ENCODE measurements at regions not wholly inside any gene's neighbourhood (a gene's known extent, or its start where the extent isn't known, plus 50 kb on each side); places are given as distances from the start of the nearest gene placed in this dataset.

DNA sequence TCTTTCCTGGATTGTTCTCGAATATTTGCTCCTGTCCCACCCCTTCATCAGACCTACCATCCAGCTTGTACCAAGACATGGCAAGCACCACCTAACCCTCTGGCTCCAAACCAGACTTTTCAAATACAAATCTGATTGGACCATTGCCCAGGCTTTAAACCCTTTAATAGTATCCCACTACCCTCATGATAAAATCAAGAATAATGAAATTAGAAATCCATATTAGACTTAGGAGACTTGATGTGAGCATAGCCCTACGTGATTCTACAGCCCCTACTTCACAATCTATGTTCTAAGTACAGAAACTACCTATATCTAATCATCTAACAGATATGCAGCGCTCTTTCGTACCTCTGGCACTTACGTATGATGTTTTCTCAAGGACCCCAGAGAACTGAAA, 375.2 kb upstream of the CPEB2 start:
- BruUV-seq (replicated peaks): no TSS peak

DNA sequence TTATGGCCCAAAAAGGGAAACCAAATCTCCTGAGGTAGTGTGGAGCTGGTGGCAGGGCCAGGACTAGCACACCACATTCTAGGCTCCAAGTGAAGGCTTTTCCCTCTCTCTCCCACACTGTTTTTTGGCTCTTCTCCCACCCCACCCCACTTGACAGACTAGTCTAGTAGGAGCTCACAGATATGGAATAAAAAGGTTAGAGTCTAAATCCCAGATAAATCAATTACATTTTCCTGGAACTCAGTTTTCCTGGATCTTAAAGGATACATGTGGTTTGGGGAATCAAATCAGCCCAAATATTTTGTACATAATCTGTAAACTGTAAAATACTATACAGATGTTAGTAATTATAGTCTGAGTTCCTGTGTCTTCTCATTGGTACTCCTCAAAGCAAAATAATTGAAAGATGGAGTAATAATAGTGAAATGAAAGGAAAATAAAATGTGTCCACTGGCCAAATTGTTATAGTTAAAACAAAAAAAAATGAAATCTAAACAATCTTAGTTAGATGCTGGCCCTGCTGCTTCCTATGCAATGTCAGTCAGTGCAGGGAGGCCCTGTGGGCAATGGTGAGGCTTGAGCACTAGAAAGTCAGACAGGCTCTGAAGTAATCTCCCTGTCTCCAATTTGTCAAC, 370.4 kb upstream of the CPEB2 start:
- ATAC-seq: no peak
- no TSS peak for BruUV-seq (replicated peaks)
- Histone ChIP-seq H3F3A (ENCODE audit: low read length, unreplicated experiment) (no peaks in the 10 kb centered on the region), H2AFZ (ENCODE audit: low read length) (no peak overlapping the region), H3K36me3 (ENCODE audit: low read depth, low read length) (no peaks in the 10 kb centered on the region), H3K9me2 (replicated peaks; ENCODE audit: low read length) (no peaks in the 10 kb centered on the region), H3K79me2 (ENCODE audit: low read length) (no peaks in the 10 kb centered on the region), H3K4me3 (ENCODE audit: low read length) (no peak overlapping the region), H3K9me3 (ENCODE audit: low read length) (no peaks in the 10 kb centered on the region), H4K20me1 (ENCODE audit: low read length) (no peaks in the 10 kb centered on the region), H3K9ac (ENCODE audit: low read length) (no peak overlapping the region), H3K27ac (ENCODE audit: low read length) (no peak overlapping the region), H3K4me2 (ENCODE audit: low read length) (no peak overlapping the region), H3K4me1 (ENCODE audit: insufficient read depth, low read length) (no peaks in the 10 kb centered on the region), H3K27me3 (ENCODE audit: low read length) (no peaks in the 10 kb centered on the region)
- TF ChIP-seq EZH2 (IDR thresholded peaks at IDR 0.05; ENCODE audit: low read length, unreplicated experiment) (no peak), EZH2phosphoT487 (IDR thresholded peaks at IDR 0.05; ENCODE audit: borderline replicate concordance, low read length) (no peak)
- TF ChIP-seq, protein P1, sequence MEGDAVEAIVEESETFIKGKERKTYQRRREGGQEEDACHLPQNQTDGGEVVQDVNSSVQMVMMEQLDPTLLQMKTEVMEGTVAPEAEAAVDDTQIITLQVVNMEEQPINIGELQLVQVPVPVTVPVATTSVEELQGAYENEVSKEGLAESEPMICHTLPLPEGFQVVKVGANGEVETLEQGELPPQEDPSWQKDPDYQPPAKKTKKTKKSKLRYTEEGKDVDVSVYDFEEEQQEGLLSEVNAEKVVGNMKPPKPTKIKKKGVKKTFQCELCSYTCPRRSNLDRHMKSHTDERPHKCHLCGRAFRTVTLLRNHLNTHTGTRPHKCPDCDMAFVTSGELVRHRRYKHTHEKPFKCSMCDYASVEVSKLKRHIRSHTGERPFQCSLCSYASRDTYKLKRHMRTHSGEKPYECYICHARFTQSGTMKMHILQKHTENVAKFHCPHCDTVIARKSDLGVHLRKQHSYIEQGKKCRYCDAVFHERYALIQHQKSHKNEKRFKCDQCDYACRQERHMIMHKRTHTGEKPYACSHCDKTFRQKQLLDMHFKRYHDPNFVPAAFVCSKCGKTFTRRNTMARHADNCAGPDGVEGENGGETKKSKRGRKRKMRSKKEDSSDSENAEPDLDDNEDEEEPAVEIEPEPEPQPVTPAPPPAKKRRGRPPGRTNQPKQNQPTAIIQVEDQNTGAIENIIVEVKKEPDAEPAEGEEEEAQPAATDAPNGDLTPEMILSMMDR (conservative IDR thresholded peaks at IDR 0.05; ENCODE audit: low read depth, low read length): no peak
- CTCF ChIA-PET: no interaction called here
- no peak for DNase-seq
- intact Hi-C loops (cut with micrococcal nuclease): no loop called here
- POLR2A ChIA-PET (ENCODE audit: unreplicated experiment): no interaction called here

More for the DNA sequence above, 375.2 kb upstream of the CPEB2 start:
- H3K4me1 ChIP-seq (ENCODE audit: insufficient read depth, low read length): no peaks in the 10 kb centered on the region
- H3K4me2 ChIP-seq (ENCODE audit: low read length): no peak overlapping the region
- no peaks in the 10 kb centered on the region for H3K36me3 ChIP-seq (ENCODE audit: low read depth, low read length)
- ATAC-seq (no peak), DNase-seq (no peak)
- H3F3A ChIP-seq (ENCODE audit: low read length, unreplicated experiment): no peaks in the 10 kb centered on the region
- no peaks in the 10 kb centered on the region for H3K9me3 ChIP-seq (ENCODE audit: low read length)
- H2AFZ ChIP-seq (ENCODE audit: low read length): no peak overlapping the region
- POLR2A ChIA-PET (ENCODE audit: unreplicated experiment): no interaction called here
- no peak overlapping the region for H3K4me3 ChIP-seq (ENCODE audit: low read length)
- no peak overlapping the region for H3K9ac ChIP-seq (ENCODE audit: low read length)
- intact Hi-C loops (cut with micrococcal nuclease): no loop called here
- H3K79me2 ChIP-seq (ENCODE audit: low read length): no peaks in the 10 kb centered on the region
- TF ChIP-seq EZH2 (IDR thresholded peaks at IDR 0.05; ENCODE audit: low read length, unreplicated experiment): no peak
- TF ChIP-seq EZH2phosphoT487 (IDR thresholded peaks at IDR 0.05; ENCODE audit: borderline replicate concordance, low read length): no peak
- TF ChIP-seq, protein P1 (conservative IDR thresholded peaks at IDR 0.05; ENCODE audit: low read depth, low read length): no peak
- H3K27me3 ChIP-seq (ENCODE audit: low read length): no peaks in the 10 kb centered on the region
- H3K27ac ChIP-seq (ENCODE audit: low read length): no peak overlapping the region
- H3K9me2 ChIP-seq (replicated peaks; ENCODE audit: low read length): no peaks in the 10 kb centered on the region
- H4K20me1 ChIP-seq (ENCODE audit: low read length): no peaks in the 10 kb centered on the region
- CTCF ChIA-PET: no interaction called here

DNA sequence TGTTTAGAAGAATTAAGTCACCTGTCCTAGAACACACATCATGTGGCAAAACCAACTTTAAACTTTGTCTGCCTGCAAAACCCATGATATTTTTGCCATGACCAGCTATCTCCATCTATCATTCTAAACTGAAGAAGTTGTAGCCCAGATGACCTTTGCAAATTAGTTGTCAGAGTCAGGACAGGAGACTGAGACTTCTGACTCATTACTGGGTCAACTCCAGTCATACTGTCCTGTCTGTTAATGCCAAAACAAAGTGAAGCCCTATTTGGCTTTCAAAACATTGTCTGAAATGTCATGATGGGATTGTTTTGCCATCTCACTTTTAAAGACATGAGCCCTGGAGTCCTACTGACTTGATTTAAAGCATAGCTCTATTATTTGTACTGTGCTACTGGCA, 365.7 kb upstream of the CPEB2 start:
- no TSS peak for BruUV-seq (replicated peaks)
- H3F3A ChIP-seq (ENCODE audit: low read length, unreplicated experiment): no peaks in the 10 kb centered on the region
- no peak overlapping the region for H3K9ac ChIP-seq (ENCODE audit: low read length)
- ATAC-seq (no peak), DNase-seq (no peak)
- no peaks in the 10 kb centered on the region for H3K79me2 ChIP-seq (ENCODE audit: low read length)
- H3K9me2 ChIP-seq (replicated peaks; ENCODE audit: low read length): no peaks in the 10 kb centered on the region
- no peaks in the 10 kb centered on the region for H3K36me3 ChIP-seq (ENCODE audit: low read depth, low read length)
- intact Hi-C loops (cut with micrococcal nuclease): no loop called here
- no peaks in the 10 kb centered on the region for H3K9me3 ChIP-seq (ENCODE audit: low read length)
- no peak overlapping the region for H3K27ac ChIP-seq (ENCODE audit: low read length)
- POLR2A ChIA-PET (ENCODE audit: unreplicated experiment): no interaction called here
- no peak overlapping the region for H3K4me3 ChIP-seq (ENCODE audit: low read length)
- no peak overlapping the region for H2AFZ ChIP-seq (ENCODE audit: low read length)
- no peak overlapping the region for H3K4me2 ChIP-seq (ENCODE audit: low read length)
- no peaks in the 10 kb centered on the region for H4K20me1 ChIP-seq (ENCODE audit: low read length)
- no peaks in the 10 kb centered on the region for H3K27me3 ChIP-seq (ENCODE audit: low read length)
- CTCF ChIA-PET: no interaction called here
- H3K4me1 ChIP-seq (ENCODE audit: insufficient read depth, low read length): no peaks in the 10 kb centered on the region
- no peak for TF ChIP-seq EZH2 (IDR thresholded peaks at IDR 0.05; ENCODE audit: low read length, unreplicated experiment)
- no peak for TF ChIP-seq EZH2phosphoT487 (IDR thresholded peaks at IDR 0.05; ENCODE audit: borderline replicate concordance, low read length)
- TF ChIP-seq, protein P1 (conservative IDR thresholded peaks at IDR 0.05; ENCODE audit: low read depth, low read length): no peak
